ENCODE measurements at regions not wholly inside any gene's neighbourhood (a gene's known extent, or its start where the extent isn't known, plus 50 kb on each side); places are given as distances from the start of the nearest gene placed in this dataset.

- no peak overlapping the region for H2AFZ ChIP-seq (ENCODE audit: low read length)
- no peaks in the 10 kb centered on the region for H3K9me3 ChIP-seq (ENCODE audit: insufficient read depth, low read depth, low read length)
- no peaks in the 10 kb centered on the region for H3K79me2 ChIP-seq (ENCODE audit: insufficient read depth, low read length)
- H3K9me2 ChIP-seq (replicated peaks; ENCODE audit: low read depth, low read length), result no peaks in the 10 kb centered on the region
- TF ChIP-seq, protein P1, sequence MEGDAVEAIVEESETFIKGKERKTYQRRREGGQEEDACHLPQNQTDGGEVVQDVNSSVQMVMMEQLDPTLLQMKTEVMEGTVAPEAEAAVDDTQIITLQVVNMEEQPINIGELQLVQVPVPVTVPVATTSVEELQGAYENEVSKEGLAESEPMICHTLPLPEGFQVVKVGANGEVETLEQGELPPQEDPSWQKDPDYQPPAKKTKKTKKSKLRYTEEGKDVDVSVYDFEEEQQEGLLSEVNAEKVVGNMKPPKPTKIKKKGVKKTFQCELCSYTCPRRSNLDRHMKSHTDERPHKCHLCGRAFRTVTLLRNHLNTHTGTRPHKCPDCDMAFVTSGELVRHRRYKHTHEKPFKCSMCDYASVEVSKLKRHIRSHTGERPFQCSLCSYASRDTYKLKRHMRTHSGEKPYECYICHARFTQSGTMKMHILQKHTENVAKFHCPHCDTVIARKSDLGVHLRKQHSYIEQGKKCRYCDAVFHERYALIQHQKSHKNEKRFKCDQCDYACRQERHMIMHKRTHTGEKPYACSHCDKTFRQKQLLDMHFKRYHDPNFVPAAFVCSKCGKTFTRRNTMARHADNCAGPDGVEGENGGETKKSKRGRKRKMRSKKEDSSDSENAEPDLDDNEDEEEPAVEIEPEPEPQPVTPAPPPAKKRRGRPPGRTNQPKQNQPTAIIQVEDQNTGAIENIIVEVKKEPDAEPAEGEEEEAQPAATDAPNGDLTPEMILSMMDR (conservative IDR thresholded peaks at IDR 0.05; ENCODE audit: low read length), result no peak
- TF ChIP-seq EZH2phosphoT487 (IDR thresholded peaks at IDR 0.05; ENCODE audit: borderline replicate concordance), result no peak
- no peak overlapping the region for H3K4me3 ChIP-seq (ENCODE audit: low read length, poor library complexity, severe bottlenecking)
- no peaks in the 10 kb centered on the region for H4K20me1 ChIP-seq (ENCODE audit: insufficient read depth, low read length, poor library complexity, severe bottlenecking)
- no peaks in the 10 kb centered on the region for H3F3A ChIP-seq (ENCODE audit: low read depth)
- peaks cover 8% of the 10 kb centered on the region for H3K4me1 ChIP-seq (ENCODE audit: insufficient read depth, low read length, poor library complexity, severe bottlenecking)
- H3K4me2 ChIP-seq (ENCODE audit: low read depth, low read length, poor library complexity, severe bottlenecking), result no peak overlapping the region
- H3K27me3 ChIP-seq (ENCODE audit: insufficient read depth, low read length, poor library complexity, severe bottlenecking), result no peaks in the 10 kb centered on the region
- H3K36me3 ChIP-seq (ENCODE audit: insufficient read depth, low read length), result no peaks in the 10 kb centered on the region
- H3K9ac ChIP-seq (ENCODE audit: low read depth, low read length, poor library complexity, severe bottlenecking), result no peak overlapping the region
These were observed 104.9 kb upstream of the SMAD3 start for GRCh38 chr15:66960519-66960918.

GRCh38 chr15:66961407-66961884 is 104.0 kb upstream of the SMAD3 start:
- no peak overlapping the region for H3K4me2 ChIP-seq (ENCODE audit: low read depth, low read length, poor library complexity, severe bottlenecking)
- no peak for TF ChIP-seq EZH2phosphoT487 (IDR thresholded peaks at IDR 0.05; ENCODE audit: borderline replicate concordance)
- no peaks in the 10 kb centered on the region for H3K9me2 ChIP-seq (replicated peaks; ENCODE audit: low read depth, low read length)
- H2AFZ ChIP-seq (ENCODE audit: low read length), result no peak overlapping the region
- no peaks in the 10 kb centered on the region for H3F3A ChIP-seq (ENCODE audit: low read depth)
- no peaks in the 10 kb centered on the region for H3K9me3 ChIP-seq (ENCODE audit: insufficient read depth, low read depth, low read length)
- H3K79me2 ChIP-seq (ENCODE audit: insufficient read depth, low read length), result no peaks in the 10 kb centered on the region
- peaks cover 8% of the 10 kb centered on the region for H3K4me1 ChIP-seq (ENCODE audit: insufficient read depth, low read length, poor library complexity, severe bottlenecking)
- no peak overlapping the region for H3K4me3 ChIP-seq (ENCODE audit: low read length, poor library complexity, severe bottlenecking)
- H3K9ac ChIP-seq (ENCODE audit: low read depth, low read length, poor library complexity, severe bottlenecking), result no peak overlapping the region
- H3K27me3 ChIP-seq (ENCODE audit: insufficient read depth, low read length, poor library complexity, severe bottlenecking), result no peaks in the 10 kb centered on the region
- H4K20me1 ChIP-seq (ENCODE audit: insufficient read depth, low read length, poor library complexity, severe bottlenecking), result no peaks in the 10 kb centered on the region
- no peaks in the 10 kb centered on the region for H3K36me3 ChIP-seq (ENCODE audit: insufficient read depth, low read length)

GRCh38 chr15:66961901-66962300 is 103.5 kb upstream of the SMAD3 start:
- Histone ChIP-seq H3K36me3 (ENCODE audit: insufficient read depth, low read length) (no peaks in the 10 kb centered on the region), H4K20me1 (ENCODE audit: insufficient read depth, low read length, poor library complexity, severe bottlenecking) (no peaks in the 10 kb centered on the region), H3K27me3 (ENCODE audit: insufficient read depth, low read length, poor library complexity, severe bottlenecking) (no peaks in the 10 kb centered on the region), H3K4me1 (ENCODE audit: insufficient read depth, low read length, poor library complexity, severe bottlenecking) (peaks cover 7% of the 10 kb centered on the region), H3K9me2 (replicated peaks; ENCODE audit: low read depth, low read length) (no peaks in the 10 kb centered on the region), H3K9me3 (ENCODE audit: insufficient read depth, low read depth, low read length) (no peaks in the 10 kb centered on the region), H3K4me2 (ENCODE audit: low read depth, low read length, poor library complexity, severe bottlenecking) (no peak overlapping the region), H3K9ac (ENCODE audit: low read depth, low read length, poor library complexity, severe bottlenecking) (no peak overlapping the region), H3K79me2 (ENCODE audit: insufficient read depth, low read length) (no peaks in the 10 kb centered on the region), H2AFZ (ENCODE audit: low read length) (no peak overlapping the region), H3K4me3 (ENCODE audit: low read length, poor library complexity, severe bottlenecking) (no peak overlapping the region), H3F3A (ENCODE audit: low read depth) (no peaks in the 10 kb centered on the region)
- TF ChIP-seq EZH2phosphoT487 (IDR thresholded peaks at IDR 0.05; ENCODE audit: borderline replicate concordance), result no peak
- TF ChIP-seq, protein P1 (conservative IDR thresholded peaks at IDR 0.05; ENCODE audit: low read length), result no peak

GRCh38 chr15:66962522-66962921 is 102.9 kb upstream of the SMAD3 start:
- Histone ChIP-seq H2AFZ (ENCODE audit: low read length) (no peak overlapping the region), H3K4me3 (ENCODE audit: low read length, poor library complexity, severe bottlenecking) (no peak overlapping the region), H3K4me2 (ENCODE audit: low read depth, low read length, poor library complexity, severe bottlenecking) (no peak overlapping the region), H3K79me2 (ENCODE audit: insufficient read depth, low read length) (no peaks in the 10 kb centered on the region), H3F3A (ENCODE audit: low read depth) (no peaks in the 10 kb centered on the region), H3K27me3 (ENCODE audit: insufficient read depth, low read length, poor library complexity, severe bottlenecking) (no peaks in the 10 kb centered on the region), H3K9ac (ENCODE audit: low read depth, low read length, poor library complexity, severe bottlenecking) (no peak overlapping the region), H3K4me1 (ENCODE audit: insufficient read depth, low read length, poor library complexity, severe bottlenecking) (peaks cover under 1% of the 10 kb centered on the region), H3K36me3 (ENCODE audit: insufficient read depth, low read length) (no peaks in the 10 kb centered on the region), H3K9me3 (ENCODE audit: insufficient read depth, low read depth, low read length) (no peaks in the 10 kb centered on the region), H4K20me1 (ENCODE audit: insufficient read depth, low read length, poor library complexity, severe bottlenecking) (no peaks in the 10 kb centered on the region), H3K9me2 (replicated peaks; ENCODE audit: low read depth, low read length) (no peaks in the 10 kb centered on the region)
- TF ChIP-seq EZH2phosphoT487 (IDR thresholded peaks at IDR 0.05; ENCODE audit: borderline replicate concordance), result no peak
- TF ChIP-seq, protein P1 (conservative IDR thresholded peaks at IDR 0.05; ENCODE audit: low read length), result no peak
